PC-3 (cell line): ENCODE measurements at regions not wholly inside any gene's neighbourhood (a gene's known extent, or its start where the extent isn't known, plus 50 kb on each side); places are given as distances from the start of the nearest gene placed in this dataset.

ENCODE experiments used
- ATAC-seq: fragments of 200-7000 bp; cut with Tn5 transposase; 2 replicates; pipeline ENCODE4 v1.9.1; 2020; ENCODE audit warnings: mild to moderate bottlenecking, moderate library complexity
- BruUV-seq: library from RNA; stranded (reverse); fragments of 400-500 nt; replicated peaks from 2 replicates; lab custom pipeline; 2021; lab: Mats Ljungman, UMichigan
- CTCF ChIA-PET: fragments of 300-600 bp; sonication (Branson Sonifier 250); formaldehyde crosslinking; loops from one replicate; lab custom pipeline; 2022; ENCODE audit warnings: antibody characterized with exemption; lab: Charles Lee
- POLR2A ChIA-PET: fragments of 300-600 bp; sonication (Branson Sonifier 250); formaldehyde crosslinking; loops from one replicate; lab custom pipeline; 2022; ENCODE audit warnings: antibody characterized with exemption; ENCODE audit not compliant: unreplicated experiment; lab: Charles Lee
- DNase-seq: peaks from one replicate; pipeline ENCODE4 v3.0.0-alpha.2; 2015
- H2AFZ ChIP-seq: fragments of 300-600 bp; sonication (generic); 2 replicates; pipeline ENCODE4 v1.6.0; 2016; ENCODE audit warnings: antibody characterized with exemption, low read length
- H3F3A ChIP-seq: fragments of 300-600 bp; sonication (generic); one replicate; pipeline ENCODE4 v1.6.0; 2017; ENCODE audit warnings: antibody characterized with exemption, low read length, control low read depth, mild to moderate bottlenecking; ENCODE audit not compliant: unreplicated experiment
- H3K27ac ChIP-seq: fragments of 300-600 bp; sonication (generic); 2 replicates; pipeline ENCODE4 v1.5.1; 2016; ENCODE audit warnings: mild to moderate bottlenecking, low read length
- H3K27me3 ChIP-seq: fragments of 300-600 bp; sonication (generic); 2 replicates; pipeline ENCODE4 v1.6.1; 2016; ENCODE audit warnings: low read length, mixed read lengths
- H3K36me3 ChIP-seq: fragments of 300-600 bp; sonication (generic); 2 replicates; pipeline ENCODE4 v1.6.1; 2016; ENCODE audit warnings: low read depth, mixed run types, low read length, mixed read lengths
- H3K4me1 ChIP-seq: fragments of 300-600 bp; sonication (generic); 2 replicates; pipeline ENCODE4 v1.5.1; 2016; ENCODE audit warnings: low read length; ENCODE audit not compliant: insufficient read depth
- H3K4me2 ChIP-seq: fragments of 300-600 bp; sonication (generic); 2 replicates; pipeline ENCODE4 v1.6.0; 2016; ENCODE audit warnings: low read length
- H3K4me3 ChIP-seq: fragments of 300-600 bp; sonication (generic); 2 replicates; pipeline ENCODE4 v1.5.1; 2016; ENCODE audit warnings: mild to moderate bottlenecking, low read length, mixed read lengths
- H3K79me2 ChIP-seq: fragments of 300-600 bp; sonication (generic); 2 replicates; pipeline ENCODE4 v1.6.1; 2017; ENCODE audit warnings: low read length, mixed read lengths
- H3K9ac ChIP-seq: fragments of 300-600 bp; sonication (generic); 2 replicates; pipeline ENCODE4 v1.6.0; 2016; ENCODE audit warnings: mild to moderate bottlenecking, low read length
- H3K9me2 ChIP-seq: fragments of 300-600 bp; sonication (generic); replicated peaks from 2 replicates; pipeline ENCODE4 v1.6.1; 2016; ENCODE audit warnings: mixed run types, low read length, mixed read lengths
- H3K9me3 ChIP-seq: fragments of 300-600 bp; sonication (generic); 2 replicates; pipeline ENCODE4 v1.6.1; 2016; ENCODE audit warnings: low read length, mixed read lengths
- H4K20me1 ChIP-seq: fragments of 300-600 bp; sonication (generic); 2 replicates; pipeline ENCODE4 v1.6.1; 2016; ENCODE audit warnings: low read length, mixed read lengths
- EZH2 ChIP-seq: fragments of 300-600 bp; sonication (generic); IDR thresholded peaks from one replicate; pipeline ENCODE4 v1.6.1; 2017; ENCODE audit warnings: antibody characterized with exemption, mild to moderate bottlenecking, low read length; ENCODE audit not compliant: unreplicated experiment
- EZH2phosphoT487 ChIP-seq: fragments of 300-600 bp; sonication (generic); IDR thresholded peaks from 2 replicates; pipeline ENCODE4 v1.6.1; 2018; ENCODE audit warnings: mild to moderate bottlenecking, antibody characterized with exemption, low read length, borderline replicate concordance
- intact Hi-C: fragments of 100-400 bp; cut with micrococcal nuclease; formaldehyde crosslinking; loops from 2 replicates; pipeline ENCODE4 v1.9.0; 2023
- TF ChIP-seq, protein P1 (sequence below): fragments of 300-600 bp; sonication (generic); conservative IDR thresholded peaks from 2 replicates; pipeline ENCODE4 v1.5.1; 2017; ENCODE audit warnings: antibody characterized with exemption, low read depth, mild to moderate bottlenecking, low read length

DNA sequence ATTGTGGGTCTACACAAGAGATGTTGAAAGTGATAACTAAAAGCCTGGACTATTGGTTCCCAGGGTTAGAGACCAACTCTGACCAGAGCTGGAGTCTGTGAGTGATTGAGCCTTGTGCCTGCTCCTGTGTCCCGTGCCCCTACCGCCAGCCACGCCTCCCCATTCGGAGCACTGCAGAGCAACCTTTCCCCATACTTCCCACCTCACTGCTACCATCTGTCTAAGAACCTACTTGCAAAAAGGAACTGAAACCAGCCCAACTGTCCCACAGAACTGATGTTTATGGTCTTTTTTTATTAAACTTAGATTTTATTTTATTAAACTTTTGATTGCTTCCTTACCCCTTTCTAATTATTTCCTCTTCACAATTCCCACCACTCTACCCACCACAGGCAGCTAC, 300.3 kb upstream of the MGAT5 start:
- Histone ChIP-seq H3K9me3 (no peaks in the 10 kb centered on the region), H3K36me3 (no peaks in the 10 kb centered on the region), H3K9ac (no peak overlapping the region), H3F3A (no peaks in the 10 kb centered on the region), H3K27me3 (peaks cover 42% of the 10 kb centered on the region), H3K4me3 (no peak overlapping the region), H3K79me2 (no peaks in the 10 kb centered on the region), H2AFZ (no peak overlapping the region), H3K4me1 (no peaks in the 10 kb centered on the region), H4K20me1 (no peaks in the 10 kb centered on the region), H3K4me2 (no peak overlapping the region), H3K9me2 (no peaks in the 10 kb centered on the region), H3K27ac (no peak overlapping the region)
- intact Hi-C loops: no loop called here
- ChIA-PET CTCF (no interaction called here), POLR2A (no interaction called here)
- DNase-seq (no peak), ATAC-seq (no peak)
- TF ChIP-seq, protein P1, sequence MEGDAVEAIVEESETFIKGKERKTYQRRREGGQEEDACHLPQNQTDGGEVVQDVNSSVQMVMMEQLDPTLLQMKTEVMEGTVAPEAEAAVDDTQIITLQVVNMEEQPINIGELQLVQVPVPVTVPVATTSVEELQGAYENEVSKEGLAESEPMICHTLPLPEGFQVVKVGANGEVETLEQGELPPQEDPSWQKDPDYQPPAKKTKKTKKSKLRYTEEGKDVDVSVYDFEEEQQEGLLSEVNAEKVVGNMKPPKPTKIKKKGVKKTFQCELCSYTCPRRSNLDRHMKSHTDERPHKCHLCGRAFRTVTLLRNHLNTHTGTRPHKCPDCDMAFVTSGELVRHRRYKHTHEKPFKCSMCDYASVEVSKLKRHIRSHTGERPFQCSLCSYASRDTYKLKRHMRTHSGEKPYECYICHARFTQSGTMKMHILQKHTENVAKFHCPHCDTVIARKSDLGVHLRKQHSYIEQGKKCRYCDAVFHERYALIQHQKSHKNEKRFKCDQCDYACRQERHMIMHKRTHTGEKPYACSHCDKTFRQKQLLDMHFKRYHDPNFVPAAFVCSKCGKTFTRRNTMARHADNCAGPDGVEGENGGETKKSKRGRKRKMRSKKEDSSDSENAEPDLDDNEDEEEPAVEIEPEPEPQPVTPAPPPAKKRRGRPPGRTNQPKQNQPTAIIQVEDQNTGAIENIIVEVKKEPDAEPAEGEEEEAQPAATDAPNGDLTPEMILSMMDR: no peak
- TF ChIP-seq EZH2 (no peak), EZH2phosphoT487 (no peak)
- BruUV-seq: no TSS peak

DNA sequence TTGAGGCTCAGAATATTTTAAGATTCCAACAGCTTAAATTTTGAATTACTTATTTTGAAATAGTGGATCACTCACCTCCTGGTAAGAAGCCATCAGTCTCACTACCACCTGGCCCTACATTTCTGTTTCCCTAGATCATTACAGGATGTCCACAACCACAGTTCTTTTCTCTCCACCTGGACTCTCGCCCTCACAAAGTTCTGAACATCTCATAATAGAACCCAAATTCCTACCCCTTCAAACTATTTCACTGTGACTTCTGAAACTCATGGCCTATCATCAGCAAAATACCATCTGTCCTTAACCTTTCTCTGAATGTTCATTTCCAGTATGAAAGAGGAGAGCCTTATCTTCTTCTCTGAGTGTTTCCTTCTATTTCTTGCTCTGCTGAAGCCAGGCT, 299.2 kb upstream of the MGAT5 start:
- POLR2A ChIA-PET: no interaction called here

DNA sequence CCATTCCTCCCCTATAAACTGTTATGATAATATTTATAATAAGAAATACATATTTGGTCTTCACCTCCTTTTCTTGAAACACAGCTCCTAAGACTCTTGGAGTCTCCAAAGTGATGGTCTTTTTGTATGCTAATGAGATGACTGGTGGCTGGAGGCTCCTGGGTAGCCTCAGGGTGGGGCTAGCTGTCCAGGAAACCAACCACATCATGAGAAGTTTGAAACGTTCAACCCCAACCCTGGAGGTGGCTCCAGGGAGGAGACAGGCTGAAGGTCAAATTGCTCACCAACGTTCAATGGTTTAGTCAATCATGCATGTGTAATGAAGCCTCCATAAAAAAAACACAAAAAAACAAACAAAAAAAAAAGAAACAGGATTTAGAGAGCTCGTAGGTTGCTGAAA, 298.7 kb upstream of the MGAT5 start:
- H3K27ac ChIP-seq: no peak overlapping the region
- peaks cover 43% of the 10 kb centered on the region for H3K27me3 ChIP-seq
- no peaks in the 10 kb centered on the region for H3K79me2 ChIP-seq
- ChIA-PET POLR2A (no interaction called here), CTCF (no interaction called here)
- BruUV-seq: no TSS peak
- no peak overlapping the region for H3K9ac ChIP-seq
- no peaks in the 10 kb centered on the region for H3F3A ChIP-seq
- TF ChIP-seq EZH2 (no peak), EZH2phosphoT487 (no peak)
- TF ChIP-seq, protein P1: no peak
- intact Hi-C loops: no loop called here
- no peak overlapping the region for H3K4me3 ChIP-seq
- no peaks in the 10 kb centered on the region for H4K20me1 ChIP-seq
- H3K9me2 ChIP-seq: no peaks in the 10 kb centered on the region
- DNase-seq (no peak), ATAC-seq (no peak)
- no peak overlapping the region for H3K4me2 ChIP-seq
- H2AFZ ChIP-seq: no peak overlapping the region
- no peaks in the 10 kb centered on the region for H3K4me1 ChIP-seq
- no peaks in the 10 kb centered on the region for H3K36me3 ChIP-seq
- H3K9me3 ChIP-seq: no peaks in the 10 kb centered on the region

More for the DNA sequence above, 299.2 kb upstream of the MGAT5 start:
- no peaks in the 10 kb centered on the region for H3K79me2 ChIP-seq
- DNase-seq: no peak
- CTCF ChIA-PET: no interaction called here
- H3K4me3 ChIP-seq: no peak overlapping the region
- BruUV-seq: no TSS peak
- no peaks in the 10 kb centered on the region for H3K4me1 ChIP-seq
- no peaks in the 10 kb centered on the region for H3K9me2 ChIP-seq
- no peaks in the 10 kb centered on the region for H3K36me3 ChIP-seq
- no peak overlapping the region for H3K27ac ChIP-seq
- H3K9ac ChIP-seq: no peak overlapping the region
- H4K20me1 ChIP-seq: no peaks in the 10 kb centered on the region
- no peaks in the 10 kb centered on the region for H3K9me3 ChIP-seq
- no peak for ATAC-seq
- no peaks in the 10 kb centered on the region for H3F3A ChIP-seq
- H3K27me3 ChIP-seq: peaks cover 42% of the 10 kb centered on the region
- no peak overlapping the region for H3K4me2 ChIP-seq
- intact Hi-C loops: no loop called here
- no peak for TF ChIP-seq EZH2
- TF ChIP-seq EZH2phosphoT487: no peak
- TF ChIP-seq, protein P1: no peak
- no peak overlapping the region for H2AFZ ChIP-seq
